WTC11 (cell line): ENCODE measurements at regions not wholly inside any gene's neighbourhood (a gene's known extent, or its start where the extent isn't known, plus 50 kb on each side); places are given as distances from the start of the nearest gene placed in this dataset.
A peak's percentile ranks its signal among the peaks of the same experiment; 100 is the strongest.

Source experiments
- ATAC-seq: fragments of 200-7000 bp; cut with Tn5 transposase; 2 replicates; pipeline ENCODE4 v1.10.0; 2021; ENCODE audit warnings: mild to moderate bottlenecking, moderate library complexity
- CTCF ChIA-PET: fragments of 300-600 bp; sonication (Branson Sonifier 250); formaldehyde crosslinking; loops from one replicate; lab custom pipeline; 2021; ENCODE audit warnings: antibody characterized with exemption; lab: Charles Lee
- POLR2A ChIA-PET: fragments of 350-600 bp; sonication (Branson Sonifier 250); formaldehyde crosslinking; loops from one replicate; lab custom pipeline; 2021; ENCODE audit warnings: antibody characterized with exemption; lab: Charles Lee
- DNase-seq: peaks from one replicate; pipeline ENCODE4 v3.0.0; 2021; ENCODE audit warnings: low spot score
- H3K27ac Mint-ChIP-seq: 2 replicates; pipeline ENCODE4 v1.8.0; 2021; ENCODE audit warnings: mixed read lengths
- H3K27me3 Mint-ChIP-seq: 2 replicates; pipeline ENCODE4 v1.8.0; 2021; ENCODE audit warnings: low read depth, mild to moderate bottlenecking, moderate library complexity, mixed read lengths
- H3K36me3 Mint-ChIP-seq: 2 replicates; pipeline ENCODE4 v1.8.0; 2021; ENCODE audit warnings: mixed read lengths
- H3K4me1 Mint-ChIP-seq: 2 replicates; pipeline ENCODE4 v1.8.0; 2022; ENCODE audit warnings: mixed read lengths
- H3K4me3 Mint-ChIP-seq: 2 replicates; pipeline ENCODE4 v1.8.0; 2021; ENCODE audit warnings: mild to moderate bottlenecking, moderate library complexity, mixed read lengths
- H3K9me3 Mint-ChIP-seq: 2 replicates; pipeline ENCODE4 v1.8.0; 2021; ENCODE audit warnings: mixed read lengths
- ARID4B ChIP-seq: sonication (generic); formaldehyde crosslinking; IDR thresholded peaks from 2 replicates; pipeline ENCODE4 v1.8.0; 2023; ENCODE audit warnings: missing genetic modification reagents, mild to moderate bottlenecking, borderline replicate concordance
- CDX4 ChIP-seq: fragments of 250-450 bp; sonication (Bioruptor Pico); IDR thresholded peaks from 2 replicates; pipeline ENCODE4 v1.9.0; 2021; ENCODE audit warnings: moderate library complexity, mild to moderate bottlenecking, inconsistent platforms, borderline replicate concordance
- E2F1 ChIP-seq: sonication (generic); formaldehyde crosslinking; IDR thresholded peaks from 2 replicates; pipeline ENCODE4 v1.8.0; 2022; ENCODE audit warnings: mild to moderate bottlenecking, missing genetic modification reagents
- FOXJ3 ChIP-seq: sonication (generic); formaldehyde crosslinking; IDR thresholded peaks from 2 replicates; pipeline ENCODE4 v1.9.0; 2021; ENCODE audit warnings: missing genetic modification reagents, mild to moderate bottlenecking, borderline replicate concordance
- FOXP1 ChIP-seq: sonication (generic); formaldehyde crosslinking; IDR thresholded peaks from 2 replicates; pipeline ENCODE4 v1.8.0; 2022; ENCODE audit warnings: missing genetic modification reagents, mild to moderate bottlenecking, moderate library complexity, borderline replicate concordance
- JAZF1 ChIP-seq: fragments of 250-450 bp; sonication (Bioruptor Pico); IDR thresholded peaks from 2 replicates; pipeline ENCODE4 v1.9.0; 2021; ENCODE audit warnings: moderate library complexity, mild to moderate bottlenecking, inconsistent platforms
- NFATC4 ChIP-seq: fragments of 250-450 bp; sonication (Bioruptor Pico); IDR thresholded peaks from 2 replicates; pipeline ENCODE4 v1.9.0; 2021; ENCODE audit warnings: mild to moderate bottlenecking
- NR3C1 ChIP-seq: sonication (generic); formaldehyde crosslinking; conservative IDR thresholded peaks from 2 replicates; pipeline ENCODE4 v1.8.1; 2023; ENCODE audit warnings: low read depth, mild to moderate bottlenecking, missing genetic modification reagents
- OVOL2 ChIP-seq: fragments of 250-450 bp; sonication (Bioruptor Pico); IDR thresholded peaks from 2 replicates; pipeline ENCODE4 v1.9.0; 2021; ENCODE audit warnings: mild to moderate bottlenecking, borderline replicate concordance
- PREB ChIP-seq: sonication (generic); formaldehyde crosslinking; IDR thresholded peaks from 2 replicates; pipeline ENCODE4 v1.8.1; 2022; ENCODE audit warnings: mild to moderate bottlenecking, missing genetic modification reagents, moderate library complexity, borderline replicate concordance
- RORB ChIP-seq: fragments of 250-450 bp; sonication (Bioruptor Pico); IDR thresholded peaks from 2 replicates; pipeline ENCODE4 v1.9.0; 2021; ENCODE audit warnings: mild to moderate bottlenecking
- SP1 ChIP-seq: sonication (generic); formaldehyde crosslinking; conservative IDR thresholded peaks from 2 replicates; pipeline ENCODE4 v1.8.1; 2022; ENCODE audit warnings: missing genetic modification reagents
- USF2 ChIP-seq: sonication (generic); formaldehyde crosslinking; IDR thresholded peaks from 2 replicates; pipeline ENCODE4 v1.8.1; 2023; ENCODE audit warnings: mild to moderate bottlenecking, missing genetic modification reagents, moderate library complexity
- ZBTB43 ChIP-seq: sonication (generic); formaldehyde crosslinking; IDR thresholded peaks from 2 replicates; pipeline ENCODE4 v1.8.1; 2023; ENCODE audit warnings: mild to moderate bottlenecking, missing genetic modification reagents
- ZNF138 ChIP-seq: sonication (generic); formaldehyde crosslinking; conservative IDR thresholded peaks from 2 replicates; pipeline ENCODE4 v1.8.1; 2022; ENCODE audit warnings: mild to moderate bottlenecking, moderate library complexity, missing genetic modification reagents
- ZNF281 ChIP-seq: sonication (generic); formaldehyde crosslinking; IDR thresholded peaks from 2 replicates; pipeline ENCODE4 v1.8.0; 2023; ENCODE audit warnings: mild to moderate bottlenecking, missing genetic modification reagents
- ZNF396 ChIP-seq: fragments of 250-450 bp; sonication (Bioruptor Pico); IDR thresholded peaks from 2 replicates; pipeline ENCODE4 v1.8.0; 2021; ENCODE audit warnings: mild to moderate bottlenecking, moderate library complexity, borderline replicate concordance
- ZNF671 ChIP-seq: fragments of 250-450 bp; sonication (Bioruptor Pico); IDR thresholded peaks from 2 replicates; pipeline ENCODE4 v1.8.0; 2021; ENCODE audit warnings: mild to moderate bottlenecking

GRCh38 chr16:63703612-63704011, 1418.3 kb downstream of the CDH11 start (continued):
- no peak for TF ChIP-seq ARID4B (CRISPR knock-in tag)
- no peak for TF ChIP-seq ZBTB43
- no peak for TF ChIP-seq ZNF281
- no peak for TF ChIP-seq FOXJ3 (CRISPR knock-in tag)
- TF ChIP-seq FOXP1 (CRISPR knock-in tag), result no peak
- no peak for TF ChIP-seq USF2 (CRISPR knock-in tag)
- TF ChIP-seq RORB, result no peak
- TF ChIP-seq ZNF396 (CRISPR knock-in tag), result no peak
- TF ChIP-seq ZNF138 (CRISPR knock-in tag), result no peak
- no peak for TF ChIP-seq NR3C1 (CRISPR knock-in tag)
- no peak for TF ChIP-seq JAZF1 (CRISPR knock-in tag)
- TF ChIP-seq E2F1 (CRISPR knock-in tag), result no peak

- Mint-ChIP-seq H3K4me3 (no peak overlapping the region), H3K27ac (no peak overlapping the region)
- TF ChIP-seq SP1 (CRISPR knock-in tag) (no peak), CDX4 (no peak), ZNF138 (CRISPR knock-in tag) (no peak), ARID4B (CRISPR knock-in tag) (no peak), ZNF671 (CRISPR knock-in tag) (no peak), OVOL2 (no peak), JAZF1 (CRISPR knock-in tag) (no peak), PREB (CRISPR knock-in tag) (no peak), NFATC4 (CRISPR knock-in tag) (no peak)
These were observed 1418.8 kb downstream of the CDH11 start for GRCh38 chr16:63702981-63703590.

More at GRCh38 chr16:63702981-63703590, 1418.8 kb downstream of the CDH11 start:
- ChIA-PET CTCF (interaction anchor here (0.8 to 1.4 kb wide), 2 partner anchors 10 to 349 kb away, joined by 3 to 4 read pairs; no protein-coding TSS in a partner anchor), POLR2A (no interaction called here)
- peak; percentile 97 for ATAC-seq
- Mint-ChIP-seq H3K36me3 (no peaks in the 10 kb centered on the region), H3K4me1 (peaks cover 7% of the 10 kb centered on the region), H3K9me3 (0 out of 2 replicates have a peak, but pooled peaks cover 9% of the 10 kb centered on the region), H3K27me3 (no peaks in the 10 kb centered on the region)
- DNase-seq, result peak; percentile 45
